ENCODE measurements at regions not wholly inside any gene's neighbourhood (a gene's known extent, or its start where the extent isn't known, plus 50 kb on each side); places are given as distances from the start of the nearest gene placed in this dataset.
"Not testable (repeated sequence)": the region's sequence is repeated elsewhere in the genome, so short reads cannot be mapped to it uniquely, and the experiment has no call there.

DNA sequence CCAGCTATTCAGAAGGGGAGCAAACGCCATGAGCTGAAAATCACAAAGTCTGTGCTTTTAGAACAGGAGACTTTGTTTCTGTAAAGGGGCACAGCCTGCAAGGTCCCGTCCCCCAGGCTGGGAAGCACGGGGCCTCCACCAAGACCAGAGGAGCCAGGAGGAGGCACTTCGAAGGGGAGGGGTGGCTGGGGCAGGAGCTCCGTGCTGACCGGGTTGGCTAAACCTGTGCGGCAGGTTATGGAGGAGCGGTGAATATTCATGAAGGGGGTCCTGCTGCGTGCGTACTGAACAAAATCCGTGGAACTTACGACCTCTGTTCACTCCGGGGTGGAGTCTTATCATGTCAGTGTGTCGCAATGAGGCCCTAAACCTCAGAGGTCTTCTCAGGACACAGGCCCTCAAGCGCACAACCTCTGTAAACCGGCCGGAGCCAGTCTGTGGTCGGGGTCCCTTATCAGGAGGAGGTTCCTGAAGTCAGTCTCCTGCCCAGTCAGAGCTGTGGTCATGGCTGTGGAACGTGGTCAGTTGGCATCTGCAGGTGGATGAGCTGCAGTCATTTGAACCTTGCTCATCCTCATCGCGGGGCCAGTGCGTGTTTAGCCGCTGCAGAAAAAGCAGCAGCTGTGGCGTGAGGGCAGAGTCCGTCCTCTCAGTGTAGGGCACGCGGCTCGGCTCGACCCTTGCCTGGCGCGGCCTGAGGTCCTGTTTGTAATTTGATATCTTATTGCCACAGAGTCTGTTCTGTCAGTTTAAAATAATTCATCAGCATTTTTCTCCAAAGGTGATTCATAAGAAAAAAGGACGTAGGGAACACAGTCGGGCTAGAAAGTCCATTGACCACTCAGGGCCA lies 5507.7 kb upstream of the TPTE start:
- DNase-seq (ENCODE audit: low read depth, low spot score) = not testable (repeated sequence)

DNA sequence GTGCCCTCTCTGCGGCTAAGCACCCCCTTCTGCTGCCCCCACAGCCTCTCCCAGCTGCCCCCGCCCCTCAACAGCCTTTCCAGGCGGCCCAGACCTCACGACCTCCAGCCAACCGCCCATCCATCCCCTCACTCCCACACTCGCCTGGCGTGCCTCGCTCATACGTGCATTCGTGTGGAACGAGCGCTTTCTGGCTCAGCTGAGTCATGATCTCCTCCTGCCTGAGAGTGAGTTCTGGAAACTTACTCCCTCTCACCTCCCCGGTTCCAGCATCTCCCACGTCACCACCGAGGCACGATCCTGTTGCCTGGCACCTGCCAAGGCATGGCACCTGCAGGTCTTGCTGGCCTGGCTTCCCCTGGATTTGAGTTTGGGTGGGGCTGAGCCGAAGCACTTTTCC lies 5506.2 kb upstream of the TPTE start:
- not testable (repeated sequence) for DNase-seq (ENCODE audit: low read depth, low spot score)

DNA sequence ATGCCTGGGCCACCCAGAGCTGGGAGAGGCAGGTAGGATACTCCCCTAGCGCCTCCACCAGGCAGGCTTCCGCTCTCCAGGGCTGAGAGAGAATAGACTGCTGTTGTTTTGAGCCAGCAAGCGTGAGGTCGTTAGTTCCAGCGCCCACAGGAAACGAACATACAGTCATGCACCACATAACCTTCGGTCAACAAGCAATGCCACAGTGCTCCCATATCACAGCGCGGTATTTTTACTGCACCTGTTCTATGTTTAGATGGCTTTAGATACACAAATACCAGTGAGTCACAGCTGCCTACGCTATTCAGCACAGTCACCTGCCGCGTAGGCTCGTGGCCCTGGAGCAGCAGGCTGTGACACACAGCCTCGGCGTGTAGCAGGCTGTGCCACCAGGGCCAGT lies 5502.3 kb upstream of the TPTE start:
- not testable (repeated sequence) for DNase-seq (ENCODE audit: low read depth, low spot score)

GRCh38 chr21:5021815-5022214 lies 5499.6 kb upstream of the TPTE start:
- not testable (repeated sequence) for DNase-seq (ENCODE audit: low read depth, low spot score)

- not testable (repeated sequence) for DNase-seq (ENCODE audit: low read depth, low spot score)
These were observed 5499.1 kb upstream of the TPTE start for GRCh38 chr21:5022254-5022653.

DNA sequence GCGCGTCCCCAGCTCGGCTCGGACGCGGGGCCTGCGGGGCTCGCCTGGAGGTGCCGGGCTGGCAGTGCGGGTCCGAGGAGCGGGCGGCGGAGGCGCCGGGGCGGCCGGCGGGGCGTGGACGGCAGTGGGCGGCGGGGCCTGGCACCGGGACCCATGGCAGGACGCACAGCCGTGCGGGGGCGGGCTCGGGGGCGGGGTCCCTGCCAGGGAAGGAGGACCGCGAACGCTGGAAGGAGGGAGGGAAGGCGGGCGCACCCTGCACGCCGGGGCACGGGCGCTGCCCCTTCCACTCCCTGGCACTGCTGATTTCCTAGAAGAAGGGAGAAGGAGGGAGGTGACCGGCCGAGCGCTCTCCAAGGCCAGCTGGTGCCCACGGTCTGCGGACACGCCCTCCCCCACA lies 5498.6 kb upstream of the TPTE start:
- DNase-seq (ENCODE audit: low read depth, low spot score) = not testable (repeated sequence)

DNA sequence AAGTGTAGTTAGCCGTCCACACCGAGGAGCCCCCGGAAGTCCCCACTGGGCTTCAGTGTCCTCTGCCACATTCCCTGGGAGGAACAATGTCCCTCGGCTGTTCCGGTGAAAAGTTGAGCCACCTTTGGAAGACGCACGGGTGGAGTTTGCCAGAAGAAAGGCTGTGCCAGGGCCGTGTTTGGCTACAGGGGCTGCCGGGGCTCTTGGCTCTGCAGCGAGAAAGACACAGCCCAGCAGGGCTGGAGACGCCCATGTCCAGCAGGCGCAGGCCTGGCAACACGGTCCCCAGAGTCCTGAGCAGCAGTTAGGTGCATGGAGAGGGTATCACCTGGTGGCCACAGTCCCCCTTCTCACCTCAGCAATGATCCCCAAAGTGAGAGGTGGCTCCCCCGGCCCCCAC lies 5486.2 kb upstream of the TPTE start:
- not testable (repeated sequence) for DNase-seq (ENCODE audit: low read depth, low spot score)

GRCh38 chr21:5035587-5035986 lies 5485.8 kb upstream of the TPTE start:
- DNase-seq (ENCODE audit: low read depth, low spot score) = not testable (repeated sequence)

- not testable (repeated sequence) for DNase-seq (ENCODE audit: low read depth, low spot score)
These were observed 5483.6 kb upstream of the TPTE start for GRCh38 chr21:5037606-5038331.

- DNase-seq (ENCODE audit: low read depth, low spot score) = not testable (repeated sequence)
These were observed 5481.5 kb upstream of the TPTE start for GRCh38 chr21:5039926-5040325.

- DNase-seq (ENCODE audit: low read depth, low spot score) = not testable (repeated sequence)
These were observed 5478.8 kb upstream of the TPTE start for GRCh38 chr21:5042583-5042982.

- not testable (repeated sequence) for DNase-seq (ENCODE audit: low read depth, low spot score)
These were observed 5476.6 kb upstream of the TPTE start for GRCh38 chr21:5044812-5045211.

GRCh38 chr21:5051303-5052018 lies 5469.9 kb upstream of the TPTE start:
- DNase-seq (ENCODE audit: low read depth, low spot score) = not testable (repeated sequence)

- not testable (repeated sequence) for DNase-seq (ENCODE audit: low read depth, low spot score)
These were observed 5466.2 kb upstream of the TPTE start for GRCh38 chr21:5055027-5055754.

- DNase-seq (ENCODE audit: low read depth, low spot score) = not testable (repeated sequence)
These were observed 5465.1 kb upstream of the TPTE start for GRCh38 chr21:5055996-5056962.

GRCh38 chr21:5057077-5057476 lies 5464.3 kb upstream of the TPTE start:
- DNase-seq (ENCODE audit: low read depth, low spot score) = not testable (repeated sequence)

DNA sequence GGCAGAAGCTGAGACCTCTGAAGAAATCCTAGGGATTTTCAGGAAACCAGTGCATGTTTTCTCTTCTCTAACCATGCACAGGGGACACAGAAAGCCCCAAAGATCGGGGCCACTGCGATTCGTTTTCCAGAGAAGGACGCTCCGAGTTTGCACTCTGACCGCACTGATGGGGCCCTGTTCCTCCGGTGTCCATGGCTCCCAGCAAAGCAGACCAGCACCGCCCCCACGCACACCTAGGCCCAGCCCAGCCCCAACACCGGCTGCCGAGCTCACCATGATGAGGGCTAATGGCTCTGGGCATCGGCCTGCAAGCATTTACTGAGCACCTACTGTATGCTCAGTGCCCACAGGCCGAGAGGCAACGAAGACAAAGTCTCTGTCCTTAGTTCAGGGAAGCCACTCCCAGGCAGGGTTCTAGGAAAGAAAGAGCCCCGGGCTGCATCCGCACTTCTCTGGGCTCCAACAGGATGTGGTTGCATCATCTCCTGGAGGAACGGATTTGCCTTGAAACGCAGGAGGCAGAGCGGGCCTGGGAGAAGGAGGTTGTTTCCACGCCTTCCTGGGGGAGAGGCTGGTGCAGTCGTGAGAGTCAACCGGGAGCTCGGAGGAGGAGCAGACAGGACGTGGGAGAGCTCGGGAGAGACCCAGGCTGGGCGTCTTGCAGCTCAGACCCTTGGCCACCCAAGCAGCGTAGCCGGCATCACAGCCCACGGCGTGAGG lies 5460.9 kb upstream of the TPTE start:
- not testable (repeated sequence) for DNase-seq (ENCODE audit: low read depth, low spot score)

DNA sequence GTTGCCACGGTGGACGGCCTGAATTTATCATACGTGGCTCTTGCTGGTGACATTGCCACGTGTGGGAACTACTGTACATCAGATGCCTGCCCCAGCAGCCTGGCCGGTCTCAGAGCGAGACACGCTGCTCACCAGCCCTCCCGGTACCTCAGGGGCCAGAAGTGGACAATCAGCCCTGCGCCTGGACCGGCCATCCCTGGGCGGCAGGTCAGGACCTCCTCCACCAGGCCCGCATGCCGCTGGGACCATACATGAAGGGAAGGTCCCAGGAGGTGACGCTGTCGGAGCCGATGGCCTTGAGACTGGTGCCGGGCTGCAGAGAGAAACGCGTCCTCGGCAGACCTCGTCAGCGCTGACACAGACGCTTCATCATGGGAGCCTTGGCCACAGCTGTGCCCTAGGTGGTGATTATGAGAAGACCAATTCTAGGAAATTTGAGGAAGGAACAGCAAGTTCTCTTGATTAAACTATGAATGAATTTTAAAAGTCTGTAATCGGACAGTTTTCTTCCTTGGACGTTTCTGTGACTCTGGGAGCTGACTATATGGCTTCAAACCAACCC lies 5456.7 kb upstream of the TPTE start:
- not testable (repeated sequence) for DNase-seq (ENCODE audit: low read depth, low spot score)
